DMS53 (cell line): ENCODE measurements at regions not wholly inside any gene's neighbourhood (a gene's known extent, or its start where the extent isn't known, plus 50 kb on each side); places are given as distances from the start of the nearest gene placed in this dataset.
A peak's percentile ranks its signal among the peaks of the same experiment; 100 is the strongest.
"Not testable (repeated sequence)": the region's sequence is repeated elsewhere in the genome, so short reads cannot be mapped to it uniquely, and the experiment has no call there.

Experiments used
- DNase-seq: peaks from one replicate; lab custom pipeline; 2025; lab: John Stamatoyannopoulos, UW

DNA sequence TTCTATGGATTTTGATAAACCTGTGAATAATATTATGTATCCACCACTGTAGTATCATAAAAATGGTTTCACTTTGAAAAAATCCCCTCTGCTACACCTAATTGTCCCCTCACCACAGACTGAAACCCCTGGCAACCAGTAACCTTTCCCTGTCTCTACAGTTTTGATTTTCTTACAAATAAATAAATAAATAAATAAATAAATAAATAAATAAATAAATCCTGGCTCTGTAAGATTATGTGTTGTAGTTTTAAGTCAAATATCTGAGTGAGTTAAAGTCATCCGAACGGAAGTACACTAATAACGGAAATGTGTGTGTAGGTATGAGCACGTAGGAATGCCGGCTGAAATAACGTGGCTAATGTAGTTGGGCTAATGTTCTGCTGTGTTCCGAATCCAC, 641.5 kb downstream of the GABRG1 start:
- no peak for DNase-seq

DNA sequence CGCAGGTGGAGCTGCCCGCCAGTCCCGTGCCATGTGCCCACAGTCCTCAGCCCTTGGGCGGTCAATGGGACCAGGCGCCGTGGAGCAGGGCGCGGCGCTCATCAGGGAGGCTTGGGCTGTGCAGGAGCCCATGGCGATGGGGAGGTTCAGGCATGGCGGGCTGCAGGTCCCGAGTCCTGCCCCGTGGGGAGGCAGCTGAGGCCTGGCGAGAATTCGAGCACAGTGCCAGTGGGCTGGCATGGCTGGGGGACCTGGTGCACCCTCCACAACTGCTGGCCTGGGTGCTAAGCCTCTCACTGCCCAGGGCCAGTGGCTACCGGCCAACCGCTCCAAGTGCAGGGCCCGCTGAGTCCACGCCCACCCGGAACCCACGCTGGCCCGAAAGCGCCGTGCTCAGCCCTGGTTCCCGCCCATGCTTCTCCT, 646.5 kb downstream of the GABRG1 start:
- no peak for DNase-seq

DNA sequence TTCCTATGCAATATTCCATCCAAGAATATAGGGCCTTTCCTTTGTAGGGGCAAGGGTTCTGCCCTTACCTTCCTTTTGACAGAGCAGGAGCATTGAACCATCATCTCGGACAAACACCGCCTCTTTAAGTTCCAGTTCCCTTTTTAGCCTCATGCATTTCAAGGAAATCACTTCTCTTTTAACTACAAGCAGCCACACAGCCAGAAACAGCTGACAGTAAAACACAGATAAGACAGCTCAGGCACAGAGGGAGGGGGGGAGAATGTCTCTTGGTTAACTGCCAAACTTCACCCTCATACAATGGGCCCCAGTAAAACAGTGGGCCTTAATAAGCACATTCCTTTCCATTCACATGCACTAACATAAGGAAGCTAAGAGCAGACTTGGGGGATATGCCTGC, 648.3 kb downstream of the GABRG1 start:
- DNase-seq = no peak

DNA sequence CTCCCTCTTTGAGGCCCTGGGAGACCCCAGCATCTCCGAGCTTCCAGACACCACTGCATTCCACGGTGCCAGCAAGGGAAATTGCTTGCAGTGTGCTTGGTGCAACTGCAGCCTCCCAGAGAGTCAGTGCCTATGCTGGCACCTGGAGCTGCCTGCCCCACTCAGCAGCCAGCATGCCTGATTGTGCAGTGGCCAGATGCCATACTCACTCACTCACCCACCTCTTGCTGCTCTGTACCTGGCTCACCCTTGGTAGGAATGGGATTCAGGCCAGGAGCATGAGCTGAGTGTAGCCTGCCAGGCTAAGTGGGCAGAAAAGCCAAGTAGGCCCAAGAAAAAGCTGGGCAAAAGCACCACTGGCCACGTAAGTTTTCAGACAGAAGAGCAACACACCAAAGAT, 651.4 kb downstream of the GABRG1 start:
- DNase-seq = no peak

DNA sequence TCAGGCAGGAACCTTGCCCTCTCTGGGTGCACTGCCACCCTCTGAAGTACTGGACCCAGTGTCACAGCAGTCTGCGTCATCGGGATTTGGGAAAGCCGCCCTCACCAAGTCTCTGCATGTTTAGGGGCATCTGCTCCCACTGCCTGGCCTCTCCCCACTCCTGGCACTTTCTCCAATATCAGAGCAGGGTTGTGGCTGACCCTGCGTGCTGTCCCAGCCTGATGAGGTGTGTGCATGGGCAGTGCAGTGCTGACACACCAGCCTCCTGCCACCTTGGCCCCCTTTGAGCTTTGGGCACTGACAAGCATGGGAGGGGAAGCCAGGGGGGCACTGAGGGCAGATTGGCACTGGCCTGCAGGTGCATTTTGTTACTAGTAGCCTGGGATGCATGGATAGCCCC, 652.5 kb downstream of the GABRG1 start:
- DNase-seq = no peak

DNA sequence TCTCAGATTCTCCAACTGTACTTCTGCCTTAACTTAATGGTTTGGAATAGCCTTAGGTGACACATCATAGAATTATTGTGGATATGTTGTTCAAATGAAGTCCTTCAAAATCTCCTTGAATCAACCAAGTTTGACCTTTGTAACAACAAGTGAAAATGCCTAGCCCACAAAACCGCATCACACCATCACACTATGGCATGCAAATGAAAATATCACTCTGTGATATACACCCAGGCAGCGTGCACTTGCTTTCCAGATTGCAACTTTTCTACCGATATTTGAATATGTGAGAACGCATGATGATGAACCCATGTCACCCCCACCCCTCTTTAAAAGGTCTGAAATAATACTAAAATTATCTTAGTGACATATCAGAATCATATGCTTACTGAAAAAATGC, 656.7 kb downstream of the GABRG1 start:
- no peak for DNase-seq

DNA sequence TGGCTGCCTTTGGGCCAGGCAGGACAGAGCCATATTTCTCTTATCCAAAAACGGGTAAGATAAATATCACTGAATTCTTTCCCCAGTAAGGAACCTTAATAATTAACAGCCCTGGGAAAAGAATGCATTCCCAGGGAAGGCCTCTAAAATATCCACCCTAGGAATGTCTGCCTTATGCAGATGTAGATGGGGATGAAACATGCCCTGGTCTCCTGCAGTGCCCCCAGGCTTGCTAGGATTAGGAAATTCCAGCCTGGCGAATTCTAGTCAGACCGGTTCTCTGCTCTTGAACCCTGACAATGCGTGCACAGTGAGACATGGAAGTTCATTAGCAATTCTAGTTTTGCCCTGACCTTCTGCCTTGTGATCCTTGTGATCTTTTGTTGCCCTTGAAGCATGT, 663.7 kb downstream of the GABRG1 start:
- peak; percentile 27 for DNase-seq

DNA sequence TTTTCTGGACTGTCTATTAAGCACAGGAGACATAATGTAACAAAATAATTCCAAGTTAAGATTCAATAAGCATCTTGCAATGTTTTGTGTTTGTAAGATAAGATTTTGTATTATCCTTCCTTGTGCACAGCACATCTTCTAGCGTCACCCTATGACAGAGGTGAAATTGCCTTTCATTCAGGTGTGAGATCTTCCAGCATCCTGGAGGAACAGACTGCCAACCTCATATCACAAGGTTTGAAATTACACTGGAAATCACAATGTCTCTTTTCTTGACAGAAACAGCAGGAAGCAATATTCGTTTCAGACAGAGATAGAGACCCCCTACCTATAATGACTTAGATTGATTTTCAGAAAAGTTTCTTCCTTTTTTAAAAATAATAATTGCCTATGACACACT, 668.6 kb downstream of the GABRG1 start:
- no peak for DNase-seq

DNA sequence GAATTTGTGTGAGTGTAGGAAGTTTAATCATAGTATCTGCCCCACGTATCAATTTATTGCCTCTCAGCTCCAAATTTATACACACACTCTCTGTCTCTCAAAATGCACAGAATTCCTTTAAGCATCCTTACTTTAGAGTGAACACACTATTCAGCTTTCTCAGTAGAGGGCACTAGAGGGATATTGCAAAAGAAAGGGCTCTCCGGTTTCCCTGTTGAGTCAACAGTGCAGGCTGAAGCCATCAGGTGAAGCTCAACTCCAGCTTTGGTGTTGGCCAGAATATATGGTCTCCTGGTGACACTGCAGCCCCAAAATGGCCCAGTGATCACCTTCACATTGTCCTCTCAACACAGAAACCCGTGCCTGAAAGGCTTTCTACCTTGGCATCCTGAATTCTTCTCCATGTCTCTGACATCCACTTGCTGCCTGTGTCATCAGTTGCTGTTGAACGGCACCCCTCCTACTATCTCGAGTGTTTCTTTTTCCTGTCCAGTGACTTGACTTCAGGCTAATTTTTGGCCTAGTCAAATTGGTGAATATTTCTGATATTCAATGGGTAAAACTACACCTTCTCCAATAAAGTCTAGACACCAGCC, 670.5 kb downstream of the GABRG1 start:
- peak; percentile 89 for DNase-seq

DNA sequence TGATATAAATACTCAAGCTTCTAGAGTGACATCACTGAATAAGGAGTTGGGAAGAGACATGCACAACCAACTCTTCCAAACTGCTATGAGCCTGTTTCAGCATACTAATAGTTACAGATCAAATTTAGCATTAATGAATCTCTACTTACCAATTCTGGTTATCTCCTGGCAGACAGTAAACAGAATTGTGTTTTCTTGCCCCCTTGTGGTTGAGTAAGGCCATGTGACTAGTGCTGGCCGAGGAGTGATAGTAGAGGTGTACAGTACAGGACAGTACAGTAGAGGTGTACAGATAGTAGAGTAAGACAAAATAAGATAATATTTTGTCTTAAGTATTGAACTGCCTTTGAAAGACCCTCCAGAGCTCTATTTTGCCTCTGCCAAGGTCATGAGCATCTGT, 681.4 kb downstream of the GABRG1 start:
- peak; percentile 71 for DNase-seq

DNA sequence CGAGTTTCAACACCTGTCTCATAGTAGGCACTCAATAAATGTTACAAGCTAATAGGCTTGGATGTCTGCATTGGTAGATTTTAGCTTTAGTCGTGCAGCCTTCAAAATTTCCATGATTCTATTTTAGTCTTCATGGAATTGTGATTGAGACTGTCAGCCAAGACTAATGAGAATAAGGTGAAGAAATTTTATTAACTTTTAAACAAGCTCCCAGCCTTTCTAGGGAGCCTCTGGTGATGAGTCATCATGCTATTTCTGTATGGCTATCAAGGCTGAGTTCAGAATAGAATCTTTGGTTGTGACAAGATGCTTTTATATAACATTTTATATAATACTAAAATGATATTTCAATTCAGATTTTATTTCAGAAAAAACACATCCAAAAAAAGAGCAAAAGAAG, 685.8 kb downstream of the GABRG1 start:
- peak; percentile 48 for DNase-seq

DNA sequence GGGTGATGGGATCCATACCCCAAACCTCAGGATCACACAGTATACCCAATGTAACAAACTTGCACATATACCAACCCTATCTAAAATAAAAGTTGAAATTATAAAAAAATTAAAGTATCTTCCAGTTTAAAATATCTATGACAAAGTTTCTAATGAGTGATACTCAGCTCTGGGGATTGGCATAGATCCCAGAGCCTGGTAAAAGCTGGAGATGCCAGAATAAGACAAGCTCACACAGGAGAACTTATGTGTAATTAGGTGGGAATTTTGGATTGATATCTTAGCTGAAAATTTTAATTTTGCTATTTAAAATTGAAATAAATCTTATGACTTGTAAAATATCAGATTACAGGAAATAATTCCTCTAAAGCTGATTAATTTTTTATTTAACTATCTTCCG, 686.5 kb downstream of the GABRG1 start:
- DNase-seq = no peak

DNA sequence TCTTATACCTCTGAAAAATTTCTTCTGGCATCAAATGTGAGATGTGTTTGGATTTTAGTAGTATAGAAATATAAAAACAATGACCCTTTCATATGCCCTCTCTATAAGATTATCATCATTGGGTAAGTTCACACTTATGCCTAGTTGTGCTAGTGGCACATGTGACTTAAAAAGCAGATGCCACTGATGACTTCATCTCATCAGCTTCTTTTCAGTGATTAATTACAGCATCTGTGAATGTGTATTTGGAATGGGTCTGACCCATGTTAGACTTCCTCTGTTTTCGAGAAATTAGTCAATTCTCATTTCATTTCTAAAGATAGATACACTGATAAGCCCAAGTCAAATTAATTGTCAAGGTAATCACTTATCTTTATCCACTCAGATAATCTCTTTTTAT, 698.7 kb downstream of the GABRG1 start:
- no peak for DNase-seq

DNA sequence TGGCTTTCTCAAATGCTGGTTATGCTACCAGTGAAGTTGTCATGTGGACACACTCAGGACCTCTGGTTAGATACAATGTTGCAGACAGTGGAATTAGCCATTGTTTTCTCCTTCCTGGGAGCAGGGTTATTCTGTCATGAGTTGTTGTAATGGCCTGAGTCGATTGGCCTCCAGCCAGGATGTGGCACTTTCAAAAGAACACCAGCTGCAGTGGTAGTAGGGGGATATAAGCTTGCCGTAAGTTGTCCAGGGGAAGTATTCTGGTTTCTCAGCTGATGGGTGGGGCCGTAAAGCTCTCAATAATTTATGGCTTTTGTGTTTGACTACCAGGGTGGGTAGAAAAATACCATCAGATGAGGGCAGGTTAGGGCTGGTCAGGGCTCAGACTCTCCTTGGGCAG, 697.5 kb upstream of the GNPDA2 start:
- DNase-seq = peak; percentile 12

DNA sequence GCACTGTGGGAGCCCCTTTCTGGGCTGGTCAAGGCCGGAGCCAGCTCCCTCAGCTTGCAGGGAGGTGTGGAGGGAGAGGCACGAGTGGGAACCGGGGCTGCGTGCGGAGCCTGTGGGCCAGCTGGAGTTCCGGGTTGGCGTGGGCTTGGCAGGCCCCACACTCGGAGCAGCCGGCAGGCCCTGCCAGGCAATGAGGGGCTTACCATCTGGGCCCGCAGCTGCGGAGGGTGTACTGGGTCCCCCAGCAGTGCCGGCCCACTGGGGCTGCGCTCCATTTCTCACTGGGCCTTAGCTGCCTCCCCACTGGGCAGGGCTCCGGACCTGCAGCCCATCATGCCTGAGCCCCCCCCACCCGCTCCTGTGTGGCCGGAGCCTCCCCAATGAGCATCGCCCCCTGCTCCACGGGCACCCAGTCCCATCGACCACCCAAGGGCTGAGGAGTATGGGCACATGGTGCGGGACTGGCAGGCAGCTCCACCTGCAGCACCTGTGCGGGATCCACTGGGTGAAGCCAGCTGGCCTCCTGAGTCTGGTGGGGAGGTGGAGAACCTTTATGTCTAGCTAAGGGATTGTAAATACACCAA, 693.8 kb upstream of the GNPDA2 start:
- not testable (repeated sequence) for DNase-seq

DNA sequence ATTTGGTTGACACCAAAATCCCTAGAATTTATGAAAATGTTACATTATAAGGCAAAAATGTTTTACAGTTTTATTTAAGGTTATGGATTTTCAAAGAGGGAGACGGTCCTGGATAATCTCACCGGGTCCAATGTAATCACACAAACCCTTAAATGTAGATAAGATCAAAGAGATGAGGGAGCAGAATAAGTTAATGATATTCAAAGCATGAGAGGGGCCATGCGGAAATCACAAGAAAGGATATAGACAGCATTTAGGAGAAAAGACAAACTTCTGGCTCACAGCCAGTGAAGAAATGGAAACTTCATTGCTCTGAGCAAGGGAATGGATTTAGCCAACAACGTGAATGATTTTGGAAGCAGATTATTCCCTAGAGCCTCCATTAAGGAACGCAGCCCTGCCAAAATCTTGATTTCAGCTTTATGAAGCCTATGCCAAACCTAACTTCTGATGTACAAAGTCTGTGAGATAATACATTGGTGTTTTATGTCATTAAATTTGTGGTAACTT, 684.4 kb upstream of the GNPDA2 start:
- no peak for DNase-seq

DNA sequence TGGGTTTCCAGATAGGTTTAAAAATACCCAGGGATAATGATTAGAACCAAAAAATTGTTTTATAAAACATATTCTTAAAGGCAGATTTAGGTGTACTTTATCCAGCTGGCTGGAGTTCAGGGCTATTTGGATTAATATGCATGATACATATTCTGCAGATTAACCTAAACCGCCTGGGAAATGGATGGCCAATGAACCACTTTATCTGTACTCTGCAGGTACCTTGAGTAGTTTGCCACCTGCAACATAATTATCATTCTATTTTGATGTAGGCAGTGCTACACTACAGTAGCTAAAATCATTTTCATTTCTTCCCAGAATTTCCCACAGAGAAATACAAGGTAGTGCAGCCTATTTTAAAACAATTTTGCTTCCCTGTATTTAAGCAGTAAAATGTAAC, 683.2 kb upstream of the GNPDA2 start:
- no peak for DNase-seq

DNA sequence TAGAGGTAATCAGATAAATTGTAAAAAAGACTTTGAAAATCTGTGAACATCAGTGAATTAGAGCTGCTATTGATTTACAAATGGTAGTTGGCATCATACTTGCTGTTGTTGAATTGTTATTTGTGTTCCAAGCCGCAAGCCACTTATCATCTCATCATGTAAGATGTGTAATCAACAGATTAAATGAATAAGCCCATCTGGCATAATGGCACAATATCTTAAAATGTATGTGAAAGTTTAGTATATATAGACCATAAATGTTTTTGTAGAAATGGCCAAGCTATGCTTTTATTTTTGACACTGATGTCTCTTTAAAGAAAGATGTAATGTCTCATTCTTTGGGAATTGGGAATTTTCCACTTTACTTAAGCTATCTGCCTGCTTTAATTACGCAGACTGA, 682.6 kb upstream of the GNPDA2 start:
- DNase-seq = no peak

DNA sequence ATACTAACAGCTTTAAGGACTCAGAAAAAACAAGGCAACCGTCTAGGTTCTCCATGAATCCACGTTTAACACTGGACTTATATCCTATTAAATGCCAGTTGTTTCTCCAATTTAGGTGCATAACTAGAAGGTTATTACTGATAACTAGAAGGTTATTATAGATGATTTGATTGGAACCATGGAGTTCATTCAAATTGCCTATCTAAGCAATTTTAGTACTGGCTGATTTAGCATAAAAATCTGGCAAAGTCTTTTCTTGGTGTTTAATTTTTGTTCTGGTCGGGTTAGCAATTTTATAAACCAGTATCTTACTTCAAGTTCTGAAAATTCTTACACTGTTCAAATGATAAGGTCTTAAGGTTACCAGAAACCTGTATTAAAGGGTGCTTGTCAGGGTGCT, 672.8 kb upstream of the GNPDA2 start:
- no peak for DNase-seq

DNA sequence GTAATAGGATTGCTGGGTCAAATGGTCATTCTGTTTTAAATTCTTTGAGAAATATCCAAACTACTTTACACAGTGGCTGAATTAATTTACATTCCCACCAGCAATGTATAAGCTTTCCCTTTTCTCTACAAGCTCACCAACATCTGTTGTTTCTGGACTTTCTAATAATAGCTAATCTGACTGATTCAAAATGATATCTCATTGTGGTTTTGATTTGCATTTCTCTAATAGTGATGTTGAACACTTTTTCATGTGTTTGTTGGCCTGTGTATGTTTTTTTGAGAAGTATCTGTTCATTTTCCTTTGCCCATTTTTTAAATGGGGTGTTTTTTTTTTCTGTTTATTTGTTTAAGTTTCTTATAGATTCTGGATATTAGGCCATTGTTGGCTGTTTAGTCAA, 659.0 kb upstream of the GNPDA2 start:
- no peak for DNase-seq

DNA sequence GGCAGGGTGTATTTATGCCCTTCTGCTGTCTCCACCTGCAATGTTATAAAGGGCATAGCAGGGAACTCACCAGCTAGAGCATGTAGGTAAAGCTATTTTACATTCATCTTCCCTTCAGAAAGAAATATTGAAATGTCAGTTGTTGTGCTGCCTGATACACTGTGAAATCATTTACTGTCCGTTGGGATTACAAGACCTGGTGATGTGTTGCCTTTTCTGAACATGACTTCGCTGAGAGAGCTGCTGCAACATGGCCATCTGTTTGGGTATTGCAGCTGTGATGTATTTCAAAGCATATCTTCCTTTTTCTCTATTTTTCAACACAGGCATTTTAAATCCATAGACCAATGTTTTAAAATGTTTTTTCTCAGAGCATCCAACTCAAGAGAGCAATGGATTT, 644.1 kb upstream of the GNPDA2 start:
- no peak for DNase-seq

DNA sequence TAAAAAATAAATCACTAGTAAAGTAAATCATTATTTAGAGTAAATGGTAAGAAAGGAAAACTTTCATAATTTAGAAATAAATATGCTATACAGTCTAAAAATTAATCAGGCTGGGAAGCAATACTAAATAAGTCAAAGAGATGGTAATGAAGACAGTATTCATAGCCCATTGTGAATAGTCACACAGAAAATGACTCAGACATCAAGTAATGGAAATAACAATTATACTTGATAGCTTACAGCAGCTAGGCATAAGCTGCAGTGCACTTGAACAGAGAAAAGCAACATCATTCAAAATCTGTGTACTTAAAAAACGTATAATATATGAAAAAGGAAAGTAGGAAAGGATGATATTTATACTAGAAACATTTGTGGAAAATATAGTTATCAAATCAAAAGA, 642.5 kb upstream of the GNPDA2 start:
- DNase-seq = no peak

DNA sequence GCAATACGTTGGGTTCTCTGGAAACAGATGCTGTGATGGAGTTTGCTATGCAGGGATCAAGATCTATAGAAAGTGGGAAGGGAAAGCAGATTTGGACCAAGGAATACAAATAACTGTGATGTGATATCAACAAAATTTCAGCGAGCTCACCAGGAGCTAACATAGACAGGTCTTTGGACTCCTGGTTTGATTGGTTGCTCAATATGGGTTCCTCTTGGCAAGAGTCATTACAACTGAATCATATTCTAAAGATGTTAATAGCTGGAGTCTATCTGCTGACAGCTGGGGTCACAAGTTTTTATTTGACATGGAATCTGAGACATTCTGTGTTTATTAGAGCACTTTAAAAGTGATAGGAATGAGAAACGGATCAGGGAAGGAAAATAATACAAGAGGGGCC, 637.6 kb upstream of the GNPDA2 start:
- no peak for DNase-seq
